Neural progenitor cell (in vitro differentiated cells): ENCODE measurements at regions not wholly inside any gene's neighbourhood (a gene's known extent, or its start where the extent isn't known, plus 50 kb on each side); places are given as distances from the start of the nearest gene placed in this dataset.

ENCODE experiments used
- DNase-seq: peaks from one replicate; pipeline ENCODE4 v3.0.0-alpha.2; 2016; ENCODE audit warnings: low spot score
- H2AFZ ChIP-seq: fragments of 200-600 bp; sonication (generic); replicated peaks from 2 replicates; pipeline ENCODE4 v1.6.1; 2016; ENCODE audit warnings: antibody characterized with exemption
- H3F3A ChIP-seq: fragments of 200-600 bp; sonication (generic); 2 replicates; pipeline ENCODE4 v1.6.1; 2016; ENCODE audit warnings: antibody characterized with exemption, low read depth
- H3K27ac ChIP-seq: fragments of 200-600 bp; sonication (generic); 2 replicates; pipeline ENCODE4 v1.5.1; 2016; ENCODE audit warnings: mild to moderate bottlenecking
- H3K27me3 ChIP-seq: fragments of 200-600 bp; sonication (generic); 2 replicates; pipeline ENCODE4 v1.6.1; 2016; ENCODE audit warnings: mild to moderate bottlenecking, moderate library complexity
- H3K36me3 ChIP-seq: fragments of 200-600 bp; sonication (generic); 2 replicates; pipeline ENCODE4 v1.5.1; 2016
- H3K4me1 ChIP-seq: fragments of 200-600 bp; sonication (generic); 2 replicates; pipeline ENCODE4 v1.6.1; 2016; ENCODE audit warnings: mixed run types
- H3K4me2 ChIP-seq: fragments of 200-600 bp; sonication (generic); 2 replicates; pipeline ENCODE4 v1.6.1; 2016
- H3K4me3 ChIP-seq: fragments of 200-600 bp; sonication (generic); 2 replicates; pipeline ENCODE4 v1.5.1; 2016
- H3K79me2 ChIP-seq: fragments of 200-600 bp; sonication (generic); 2 replicates; pipeline ENCODE4 v1.6.1; 2016; ENCODE audit warnings: low read depth
- H3K9ac ChIP-seq: fragments of 200-600 bp; sonication (generic); 2 replicates; pipeline ENCODE4 v1.6.1; 2016
- H3K9me3 ChIP-seq: fragments of 200-600 bp; sonication (generic); 2 replicates; pipeline ENCODE4 v1.5.1; 2016; ENCODE audit warnings: low read depth
- H4K20me1 ChIP-seq: fragments of 200-600 bp; sonication (generic); 2 replicates; pipeline ENCODE4 v1.6.1; 2016; ENCODE audit warnings: low read depth
- H3K27ac Mint-ChIP-seq: 3 replicates; pipeline ENCODE4 v1.8.0; 2021; ENCODE audit warnings: mixed read lengths
- H3K27me3 Mint-ChIP-seq: 2 replicates; pipeline ENCODE4 v1.8.0; 2022; ENCODE audit warnings: low read depth, mild to moderate bottlenecking, inconsistent platforms, moderate library complexity, mixed read lengths; ENCODE audit not compliant: insufficient read depth
- H3K36me3 Mint-ChIP-seq: 3 replicates; pipeline ENCODE4 v1.8.0; 2021; ENCODE audit warnings: mixed read lengths
- H3K4me1 Mint-ChIP-seq: 3 replicates; pipeline ENCODE4 v1.8.0; 2021; ENCODE audit warnings: mixed read lengths
- H3K4me3 Mint-ChIP-seq: 3 replicates; pipeline ENCODE4 v1.8.0; 2021; ENCODE audit warnings: mild to moderate bottlenecking, moderate library complexity, mixed read lengths
- H3K9me3 Mint-ChIP-seq: 3 replicates; pipeline ENCODE4 v1.8.0; 2020; ENCODE audit warnings: mixed read lengths
- CTCF ChIP-seq: fragments of 200-600 bp; sonication (generic); IDR thresholded peaks from 2 replicates; pipeline ENCODE4 v1.5.1; 2017; ENCODE audit warnings: antibody characterized with exemption, mild to moderate bottlenecking
- EZH2 ChIP-seq: fragments of 200-600 bp; sonication (generic); IDR thresholded peaks from 2 replicates; pipeline ENCODE4 v1.6.1; 2017; ENCODE audit warnings: antibody characterized with exemption, mild to moderate bottlenecking, moderate library complexity
- EZH2phosphoT487 ChIP-seq: fragments of 200-600 bp; sonication (generic); IDR thresholded peaks from 2 replicates; pipeline ENCODE4 v1.6.1; 2017; ENCODE audit warnings: antibody characterized with exemption

GRCh38 chr21:30935889-30936168 is 54.4 kb upstream of the KRTAP11-1 start:
- Histone ChIP-seq H3K9ac (no peak overlapping the region), H3K4me2 (no peak overlapping the region), H3K9me3 (no peaks in the 10 kb centered on the region), H2AFZ (no peak overlapping the region), H4K20me1 (no peaks in the 10 kb centered on the region), H3K27me3 (no peaks in the 10 kb centered on the region), H3K4me1 (no peaks in the 10 kb centered on the region), H3K36me3 (no peaks in the 10 kb centered on the region), H3K27ac (no peak overlapping the region), H3K79me2 (no peaks in the 10 kb centered on the region), H3K4me3 (no peak overlapping the region), H3F3A (no peaks in the 10 kb centered on the region)
- H3K4me3 Mint-ChIP-seq, result no peak overlapping the region
- H3K27me3 Mint-ChIP-seq, result peaks cover 2% of the 10 kb centered on the region
- H3K4me1 Mint-ChIP-seq, result no peaks in the 10 kb centered on the region
- TF ChIP-seq EZH2phosphoT487, result no peak
- no peak for TF ChIP-seq EZH2
- TF ChIP-seq CTCF, result no peak
- H3K9me3 Mint-ChIP-seq, result no peaks in the 10 kb centered on the region
- H3K36me3 Mint-ChIP-seq, result no peaks in the 10 kb centered on the region
- DNase-seq, result no peak
- H3K27ac Mint-ChIP-seq, result no peak overlapping the region

- no peaks in the 10 kb centered on the region for H4K20me1 ChIP-seq
- no peaks in the 10 kb centered on the region for H3K79me2 ChIP-seq
- Mint-ChIP-seq H3K4me1 (no peaks in the 10 kb centered on the region), H3K27me3 (peaks cover 2% of the 10 kb centered on the region), H3K27ac (no peak overlapping the region), H3K36me3 (no peaks in the 10 kb centered on the region), H3K4me3 (no peak overlapping the region), H3K9me3 (no peaks in the 10 kb centered on the region)
- H3F3A ChIP-seq, result no peaks in the 10 kb centered on the region
- TF ChIP-seq EZH2phosphoT487, result no peak
- TF ChIP-seq EZH2, result no peak
- no peak for TF ChIP-seq CTCF
- H3K4me1 ChIP-seq, result no peaks in the 10 kb centered on the region
- H3K4me2 ChIP-seq, result no peak overlapping the region
- DNase-seq, result no peak
- H2AFZ ChIP-seq, result no peak overlapping the region
- no peaks in the 10 kb centered on the region for H3K27me3 ChIP-seq
- no peaks in the 10 kb centered on the region for H3K36me3 ChIP-seq
- no peak overlapping the region for H3K4me3 ChIP-seq
- H3K9ac ChIP-seq, result no peak overlapping the region
- no peaks in the 10 kb centered on the region for H3K9me3 ChIP-seq
- no peak overlapping the region for H3K27ac ChIP-seq
Observed at GRCh38 chr21:30935121-30935888, 53.9 kb upstream of the KRTAP11-1 start.

- Histone ChIP-seq H3K4me2 (no peak overlapping the region), H3K4me1 (no peaks in the 10 kb centered on the region), H2AFZ (no peak overlapping the region), H3K9ac (no peak overlapping the region), H4K20me1 (no peaks in the 10 kb centered on the region), H3K36me3 (no peaks in the 10 kb centered on the region), H3K27ac (no peak overlapping the region), H3K27me3 (no peaks in the 10 kb centered on the region), H3K79me2 (no peaks in the 10 kb centered on the region), H3F3A (no peaks in the 10 kb centered on the region), H3K9me3 (no peaks in the 10 kb centered on the region), H3K4me3 (no peak overlapping the region)
- Mint-ChIP-seq H3K4me3 (no peak overlapping the region), H3K27me3 (no peaks in the 10 kb centered on the region), H3K9me3 (no peaks in the 10 kb centered on the region), H3K4me1 (no peaks in the 10 kb centered on the region), H3K27ac (no peak overlapping the region), H3K36me3 (no peaks in the 10 kb centered on the region)
- DNase-seq, result no peak
- TF ChIP-seq CTCF (no peak), EZH2 (no peak), EZH2phosphoT487 (no peak)
Observed at GRCh38 chr21:30932686-30933085, 51.3 kb upstream of the KRTAP11-1 start.
